GM23338 (cell line): ENCODE measurements at regions not wholly inside any gene's neighbourhood (a gene's known extent, or its start where the extent isn't known, plus 50 kb on each side); places are given as distances from the start of the nearest gene placed in this dataset.

Experiments used
- CREB1 ChIP-seq: fragments of 250-450 bp; sonication (Bioruptor Pico); IDR thresholded peaks from 2 replicates; pipeline ENCODE4 v1.5.0; 2020; ENCODE audit warnings: low read depth, mild to moderate bottlenecking, moderate library complexity
- CTCF ChIP-seq, 2 experiments: fragments of 200-600 bp in 1 of 2; sonication (generic) in 1 of 2; conservative IDR thresholded peaks; 2 replicates each; pipeline versions ENCODE4 v1.5.1 to v1.6.1; 2016 to 2017; ENCODE audit warnings: antibody characterized with exemption in 2 of 2, low read depth in 2 of 2, mild to moderate bottlenecking in 2 of 2, moderate library complexity in 1 of 2
- ETS1 ChIP-seq: IDR thresholded peaks from 2 replicates; pipeline ENCODE4 v1.6.1; 2016; ENCODE audit warnings: antibody characterized with exemption
- EZH2 ChIP-seq: fragments of 200-600 bp; sonication (generic); IDR thresholded peaks from one replicate; pipeline ENCODE4 v1.8.0; 2017; ENCODE audit warnings: antibody characterized with exemption, mild to moderate bottlenecking, low read depth; ENCODE audit not compliant: unreplicated experiment
- EZH2phosphoT487 ChIP-seq: fragments of 200-600 bp; sonication (generic); IDR thresholded peaks from one replicate; pipeline ENCODE4 v1.8.1; 2018; ENCODE audit warnings: antibody characterized with exemption; ENCODE audit not compliant: unreplicated experiment
- JUNB ChIP-seq: IDR thresholded peaks from one replicate; pipeline ENCODE4 v1.6.1; 2016; ENCODE audit warnings: antibody characterized with exemption; ENCODE audit not compliant: unreplicated experiment
- NANOG ChIP-seq: IDR thresholded peaks from 2 replicates; pipeline ENCODE4 v1.6.1; 2016; ENCODE audit warnings: antibody characterized with exemption, borderline replicate concordance
- POLR2AphosphoS5 ChIP-seq: IDR thresholded peaks from 2 replicates; pipeline ENCODE4 v1.6.1; 2016; ENCODE audit warnings: antibody characterized with exemption, low read depth
- REST ChIP-seq: IDR thresholded peaks from one replicate; pipeline ENCODE4 v1.6.1; 2018; ENCODE audit warnings: antibody characterized with exemption; ENCODE audit not compliant: unreplicated experiment
- STAT1 ChIP-seq: IDR thresholded peaks from one replicate; pipeline ENCODE4 v1.6.1; 2016; ENCODE audit warnings: antibody characterized with exemption; ENCODE audit not compliant: unreplicated experiment
- ZNF114 ChIP-seq: fragments of 250-450 bp; sonication (Bioruptor Pico); IDR thresholded peaks from 2 replicates; pipeline ENCODE4 v1.5.0; 2020; ENCODE audit warnings: mild to moderate bottlenecking, moderate library complexity
- ZNF331 ChIP-seq: fragments of 250-450 bp; sonication (Bioruptor Pico); IDR thresholded peaks from 2 replicates; pipeline ENCODE4 v1.5.0; 2020; ENCODE audit warnings: low read depth, mild to moderate bottlenecking, moderate library complexity

- TF ChIP-seq CTCF (conservative IDR thresholded peaks at IDR 0.05; ENCODE audit: low read depth in 2 of 2), result no peak
- no peak for TF ChIP-seq JUNB
- TF ChIP-seq EZH2phosphoT487, result no peak
- no peak for TF ChIP-seq POLR2AphosphoS5
- no peak for TF ChIP-seq REST
- TF ChIP-seq NANOG, result no peak
- no peak for TF ChIP-seq ZNF331
- no peak for TF ChIP-seq EZH2
- no peak for TF ChIP-seq ZNF114
- TF ChIP-seq CREB1 (CRISPR knock-in tag), result no peak
- no peak for TF ChIP-seq ETS1
- TF ChIP-seq STAT1, result no peak
These were observed 70.7 kb downstream of the DCAF12L1 start for GRCh38 chrX:126481916-126482315.
